ENCODE measurements at regions not wholly inside any gene's neighbourhood (a gene's known extent, or its start where the extent isn't known, plus 50 kb on each side); places are given as distances from the start of the nearest gene placed in this dataset.

- TF ChIP-seq NPAS2 (CRISPR knock-in tag; IDR thresholded peaks at IDR 0.05; ENCODE audit: borderline replicate concordance) = no peak
These were observed 1280.9 kb downstream of the KCNT2 start (continued) for GRCh38 chr1:195327361-195327760.

DNA sequence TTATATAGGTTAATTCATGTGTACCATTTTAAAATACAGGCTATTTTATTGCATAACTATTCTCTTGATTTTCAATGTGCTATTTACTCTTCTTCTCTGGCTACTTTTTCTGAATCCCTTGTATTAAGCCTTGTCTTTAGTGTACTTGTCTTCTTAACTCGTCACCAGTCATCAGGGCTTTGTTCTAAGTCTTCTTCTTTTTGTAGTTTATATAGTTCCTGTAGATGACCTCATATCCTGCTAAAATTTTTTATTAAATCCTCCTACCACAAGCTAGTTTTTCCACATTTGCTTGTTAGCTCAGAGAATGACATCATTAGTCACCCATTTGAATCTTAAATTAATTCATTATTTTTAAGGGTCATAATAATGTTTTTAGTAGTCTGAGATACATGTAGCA, 1281.9 kb downstream of the KCNT2 start:
- Histone ChIP-seq H3K9me3 (no peaks in the 10 kb centered on the region), H3K4me1 (no peaks in the 10 kb centered on the region), H3K4me2 (no peak overlapping the region), H3K4me3 (no peak overlapping the region), H3K27ac (no peak overlapping the region)
- CTCF ChIA-PET = no interaction called here
- ATAC-seq = no peak
- POLR2A ChIA-PET = no interaction called here
- DNase-seq (ENCODE audit: low read depth in 1 of 2, low spot score in 1 of 2) = no peak
- WGBS (ENCODE audit: missing lambda C conversion rate) = 16% methylated on average over 1 of the region's 1 CpG
- TF ChIP-seq, protein P1, sequence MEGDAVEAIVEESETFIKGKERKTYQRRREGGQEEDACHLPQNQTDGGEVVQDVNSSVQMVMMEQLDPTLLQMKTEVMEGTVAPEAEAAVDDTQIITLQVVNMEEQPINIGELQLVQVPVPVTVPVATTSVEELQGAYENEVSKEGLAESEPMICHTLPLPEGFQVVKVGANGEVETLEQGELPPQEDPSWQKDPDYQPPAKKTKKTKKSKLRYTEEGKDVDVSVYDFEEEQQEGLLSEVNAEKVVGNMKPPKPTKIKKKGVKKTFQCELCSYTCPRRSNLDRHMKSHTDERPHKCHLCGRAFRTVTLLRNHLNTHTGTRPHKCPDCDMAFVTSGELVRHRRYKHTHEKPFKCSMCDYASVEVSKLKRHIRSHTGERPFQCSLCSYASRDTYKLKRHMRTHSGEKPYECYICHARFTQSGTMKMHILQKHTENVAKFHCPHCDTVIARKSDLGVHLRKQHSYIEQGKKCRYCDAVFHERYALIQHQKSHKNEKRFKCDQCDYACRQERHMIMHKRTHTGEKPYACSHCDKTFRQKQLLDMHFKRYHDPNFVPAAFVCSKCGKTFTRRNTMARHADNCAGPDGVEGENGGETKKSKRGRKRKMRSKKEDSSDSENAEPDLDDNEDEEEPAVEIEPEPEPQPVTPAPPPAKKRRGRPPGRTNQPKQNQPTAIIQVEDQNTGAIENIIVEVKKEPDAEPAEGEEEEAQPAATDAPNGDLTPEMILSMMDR (IDR thresholded peaks at IDR 0.05) = no peak
- no peak for TF ChIP-seq EHMT2 (IDR thresholded peaks at IDR 0.05; ENCODE audit: low read depth)
- no peak for TF ChIP-seq RNF2 (IDR thresholded peaks at IDR 0.05; ENCODE audit: borderline replicate concordance, low read depth)
- no peak for TF ChIP-seq CHD4 (IDR thresholded peaks at IDR 0.05; ENCODE audit: borderline replicate concordance)
- TF ChIP-seq, protein P2, sequence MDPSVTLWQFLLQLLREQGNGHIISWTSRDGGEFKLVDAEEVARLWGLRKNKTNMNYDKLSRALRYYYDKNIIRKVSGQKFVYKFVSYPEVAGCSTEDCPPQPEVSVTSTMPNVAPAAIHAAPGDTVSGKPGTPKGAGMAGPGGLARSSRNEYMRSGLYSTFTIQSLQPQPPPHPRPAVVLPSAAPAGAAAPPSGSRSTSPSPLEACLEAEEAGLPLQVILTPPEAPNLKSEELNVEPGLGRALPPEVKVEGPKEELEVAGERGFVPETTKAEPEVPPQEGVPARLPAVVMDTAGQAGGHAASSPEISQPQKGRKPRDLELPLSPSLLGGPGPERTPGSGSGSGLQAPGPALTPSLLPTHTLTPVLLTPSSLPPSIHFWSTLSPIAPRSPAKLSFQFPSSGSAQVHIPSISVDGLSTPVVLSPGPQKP (IDR thresholded peaks at IDR 0.05; ENCODE audit: low read depth, low read length) = no peak
- TF ChIP-seq, protein P3, sequence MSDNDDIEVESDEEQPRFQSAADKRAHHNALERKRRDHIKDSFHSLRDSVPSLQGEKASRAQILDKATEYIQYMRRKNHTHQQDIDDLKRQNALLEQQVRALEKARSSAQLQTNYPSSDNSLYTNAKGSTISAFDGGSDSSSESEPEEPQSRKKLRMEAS (IDR thresholded peaks at IDR 0.05) = no peak
- no peak for TF ChIP-seq GATA3 (IDR thresholded peaks at IDR 0.05; ENCODE audit: borderline replicate concordance)
- no peak for FAIRE-seq

GRCh38 chr1:195325181-195325580, 1283.1 kb downstream of the KCNT2 start:
- H3K27ac ChIP-seq = no peak overlapping the region
- no peak for TF ChIP-seq SMC3 (IDR thresholded peaks at IDR 0.05)
- TF ChIP-seq, protein P4, sequence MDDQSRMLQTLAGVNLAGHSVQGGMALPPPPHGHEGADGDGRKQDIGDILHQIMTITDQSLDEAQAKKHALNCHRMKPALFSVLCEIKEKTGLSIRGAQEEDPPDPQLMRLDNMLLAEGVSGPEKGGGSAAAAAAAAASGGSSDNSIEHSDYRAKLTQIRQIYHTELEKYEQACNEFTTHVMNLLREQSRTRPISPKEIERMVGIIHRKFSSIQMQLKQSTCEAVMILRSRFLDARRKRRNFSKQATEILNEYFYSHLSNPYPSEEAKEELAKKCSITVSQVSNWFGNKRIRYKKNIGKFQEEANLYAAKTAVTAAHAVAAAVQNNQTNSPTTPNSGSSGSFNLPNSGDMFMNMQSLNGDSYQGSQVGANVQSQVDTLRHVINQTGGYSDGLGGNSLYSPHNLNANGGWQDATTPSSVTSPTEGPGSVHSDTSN (IDR thresholded peaks at IDR 0.05) = no peak
- TF ChIP-seq HOXB13 (CRISPR knock-in tag; IDR thresholded peaks at IDR 0.05; ENCODE audit: low read depth) = no peak
- no peak for TF ChIP-seq GATA3 (IDR thresholded peaks at IDR 0.05; ENCODE audit: borderline replicate concordance)
- no peak for TF ChIP-seq E2F6 (IDR thresholded peaks at IDR 0.05; ENCODE audit: borderline replicate concordance, low read depth)
- TF ChIP-seq EHF (CRISPR knock-in tag; IDR thresholded peaks at IDR 0.05) = no peak
- TF ChIP-seq, protein P3 (IDR thresholded peaks at IDR 0.05) = no peak
- TF ChIP-seq HES2 (IDR thresholded peaks at IDR 0.05) = no peak
- TF ChIP-seq HDAC2 (IDR thresholded peaks at IDR 0.05) = no peak
- TF ChIP-seq PHF8 (IDR thresholded peaks at IDR 0.05; ENCODE audit: borderline replicate concordance, low read depth) = no peak
- TF ChIP-seq, protein P5, sequence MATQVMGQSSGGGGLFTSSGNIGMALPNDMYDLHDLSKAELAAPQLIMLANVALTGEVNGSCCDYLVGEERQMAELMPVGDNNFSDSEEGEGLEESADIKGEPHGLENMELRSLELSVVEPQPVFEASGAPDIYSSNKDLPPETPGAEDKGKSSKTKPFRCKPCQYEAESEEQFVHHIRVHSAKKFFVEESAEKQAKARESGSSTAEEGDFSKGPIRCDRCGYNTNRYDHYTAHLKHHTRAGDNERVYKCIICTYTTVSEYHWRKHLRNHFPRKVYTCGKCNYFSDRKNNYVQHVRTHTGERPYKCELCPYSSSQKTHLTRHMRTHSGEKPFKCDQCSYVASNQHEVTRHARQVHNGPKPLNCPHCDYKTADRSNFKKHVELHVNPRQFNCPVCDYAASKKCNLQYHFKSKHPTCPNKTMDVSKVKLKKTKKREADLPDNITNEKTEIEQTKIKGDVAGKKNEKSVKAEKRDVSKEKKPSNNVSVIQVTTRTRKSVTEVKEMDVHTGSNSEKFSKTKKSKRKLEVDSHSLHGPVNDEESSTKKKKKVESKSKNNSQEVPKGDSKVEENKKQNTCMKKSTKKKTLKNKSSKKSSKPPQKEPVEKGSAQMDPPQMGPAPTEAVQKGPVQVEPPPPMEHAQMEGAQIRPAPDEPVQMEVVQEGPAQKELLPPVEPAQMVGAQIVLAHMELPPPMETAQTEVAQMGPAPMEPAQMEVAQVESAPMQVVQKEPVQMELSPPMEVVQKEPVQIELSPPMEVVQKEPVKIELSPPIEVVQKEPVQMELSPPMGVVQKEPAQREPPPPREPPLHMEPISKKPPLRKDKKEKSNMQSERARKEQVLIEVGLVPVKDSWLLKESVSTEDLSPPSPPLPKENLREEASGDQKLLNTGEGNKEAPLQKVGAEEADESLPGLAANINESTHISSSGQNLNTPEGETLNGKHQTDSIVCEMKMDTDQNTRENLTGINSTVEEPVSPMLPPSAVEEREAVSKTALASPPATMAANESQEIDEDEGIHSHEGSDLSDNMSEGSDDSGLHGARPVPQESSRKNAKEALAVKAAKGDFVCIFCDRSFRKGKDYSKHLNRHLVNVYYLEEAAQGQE (IDR thresholded peaks at IDR 0.05) = no peak
- TF ChIP-seq NPAS2 (CRISPR knock-in tag; IDR thresholded peaks at IDR 0.05; ENCODE audit: borderline replicate concordance) = no peak
- TF ChIP-seq RARB (CRISPR knock-in tag; IDR thresholded peaks at IDR 0.05) = no peak
- no peak for TF ChIP-seq USF2 (IDR thresholded peaks at IDR 0.05)
- 76% methylated on average over 12 of the region's 12 CpGs for WGBS (ENCODE audit: missing lambda C conversion rate)
- no peak overlapping the region for H3K4me3 ChIP-seq
- ChIA-PET POLR2A (no interaction called here), CTCF (no interaction called here)
- ATAC-seq (no peak), FAIRE-seq (no peak), DNase-seq (ENCODE audit: low read depth in 1 of 2, low spot score in 1 of 2) (no peak)
- no peak overlapping the region for H3K4me2 ChIP-seq
- H3K9me3 ChIP-seq = no peaks in the 10 kb centered on the region
- no peaks in the 10 kb centered on the region for H3K4me1 ChIP-seq

All from A549 (cell line).